ENCODE measurements at regions not wholly inside any gene's neighbourhood (a gene's known extent, or its start where the extent isn't known, plus 50 kb on each side); places are given as distances from the start of the nearest gene placed in this dataset.

DNA sequence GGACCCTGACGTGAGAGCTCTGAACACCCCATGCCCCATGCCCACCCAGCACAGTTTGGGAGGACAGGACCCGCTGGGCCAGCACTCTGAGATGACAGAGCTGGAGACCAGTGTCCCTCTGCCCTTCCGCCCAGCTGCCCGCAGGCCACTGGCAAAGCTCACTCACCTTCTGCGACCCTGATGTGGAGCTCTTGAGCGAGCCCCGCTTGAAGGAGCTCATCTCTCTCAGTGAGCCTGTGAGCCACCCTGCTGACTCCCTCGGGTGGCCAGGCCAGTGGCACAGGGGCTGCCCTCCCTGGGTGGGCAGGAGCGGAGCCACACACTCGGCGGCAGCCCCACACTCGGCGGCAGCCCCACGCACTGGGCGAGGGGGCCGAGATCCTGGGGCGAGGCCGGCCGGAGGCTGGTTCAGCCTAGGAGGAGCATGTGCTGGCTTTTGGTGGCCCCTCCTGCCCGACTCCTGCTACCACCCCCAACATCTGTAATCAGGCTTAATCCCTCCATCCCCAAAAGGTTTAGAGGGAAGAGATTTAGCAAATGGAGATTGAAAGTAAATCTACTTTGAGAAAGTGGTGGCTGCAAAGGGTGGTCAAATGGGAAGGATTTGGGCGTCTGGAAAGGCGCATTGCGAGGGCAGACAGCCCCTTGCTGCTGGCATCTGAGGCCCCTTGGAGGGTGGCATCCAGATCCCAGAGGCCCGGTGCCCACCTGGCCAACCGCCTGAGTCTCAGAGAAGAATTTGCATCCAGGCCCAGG is 59.4 kb upstream of the TRPM1 start:
- TF ChIP-seq, protein P1, sequence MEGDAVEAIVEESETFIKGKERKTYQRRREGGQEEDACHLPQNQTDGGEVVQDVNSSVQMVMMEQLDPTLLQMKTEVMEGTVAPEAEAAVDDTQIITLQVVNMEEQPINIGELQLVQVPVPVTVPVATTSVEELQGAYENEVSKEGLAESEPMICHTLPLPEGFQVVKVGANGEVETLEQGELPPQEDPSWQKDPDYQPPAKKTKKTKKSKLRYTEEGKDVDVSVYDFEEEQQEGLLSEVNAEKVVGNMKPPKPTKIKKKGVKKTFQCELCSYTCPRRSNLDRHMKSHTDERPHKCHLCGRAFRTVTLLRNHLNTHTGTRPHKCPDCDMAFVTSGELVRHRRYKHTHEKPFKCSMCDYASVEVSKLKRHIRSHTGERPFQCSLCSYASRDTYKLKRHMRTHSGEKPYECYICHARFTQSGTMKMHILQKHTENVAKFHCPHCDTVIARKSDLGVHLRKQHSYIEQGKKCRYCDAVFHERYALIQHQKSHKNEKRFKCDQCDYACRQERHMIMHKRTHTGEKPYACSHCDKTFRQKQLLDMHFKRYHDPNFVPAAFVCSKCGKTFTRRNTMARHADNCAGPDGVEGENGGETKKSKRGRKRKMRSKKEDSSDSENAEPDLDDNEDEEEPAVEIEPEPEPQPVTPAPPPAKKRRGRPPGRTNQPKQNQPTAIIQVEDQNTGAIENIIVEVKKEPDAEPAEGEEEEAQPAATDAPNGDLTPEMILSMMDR (IDR thresholded peaks at IDR 0.05), result no peak
- no peak for TF ChIP-seq POLR2AphosphoS5 (IDR thresholded peaks at IDR 0.05)
